ENCODE measurements at regions not wholly inside any gene's neighbourhood (a gene's known extent, or its start where the extent isn't known, plus 50 kb on each side); places are given as distances from the start of the nearest gene placed in this dataset.

- DNase-seq (ENCODE audit: low spot score): no peak
- ChIA-PET POLR2A (no interaction called here), CTCF (ENCODE audit: low intra/inter-chr PET ratio, low total read pairs) (no interaction called here)
- Histone ChIP-seq H3K27me3 (ENCODE audit: control insufficient read depth in 1 of 2, insufficient read depth in 2 of 2, low read length in 2 of 2) (no peaks in the 10 kb centered on the region), H3K4me3 (replicated peaks in 1 of 3; ENCODE audit: insufficient read depth in 1 of 3, low read depth in 2 of 3, low read length in 3 of 3) (no peak overlapping the region), H2AFZ (ENCODE audit: low read length) (no peak overlapping the region), H3K9me3 (ENCODE audit: low read length) (no peaks in the 10 kb centered on the region), H4K20me1 (ENCODE audit: insufficient read depth, low read length) (no peaks in the 10 kb centered on the region), H3K9ac (ENCODE audit: insufficient read depth, low read depth, low read length) (no peak overlapping the region), H3K27ac (ENCODE audit: extremely low read length, insufficient read depth, low read length) (no peak overlapping the region), H3K4me2 (ENCODE audit: low read depth, low read length) (no peak overlapping the region), H3K79me2 (ENCODE audit: insufficient read depth, low read length) (no peaks in the 10 kb centered on the region), H3K36me3 (replicated peaks in 1 of 2; ENCODE audit: control insufficient read depth in 1 of 2, insufficient read depth in 2 of 2, low read length in 2 of 2) (no peaks in the 10 kb centered on the region), H3K4me1 (ENCODE audit: insufficient read depth, low read length) (no peaks in the 10 kb centered on the region)
- FAIRE-seq: no peak
- intact Hi-C loops (cut with micrococcal nuclease; ENCODE audit: unreplicated experiment) (no loop called here), in situ Hi-C loops (cut with HindIII; ENCODE audit: extremely low pct_ligation_motif_present, low pct_unique_long_range_greater_than_20kb) (no loop called here)
- 2% methylated on average over 3 of the region's 3 CpGs for whole genome bisulfite sequencing (ENCODE audit: low lambda C conversion rate)
- BruUV-seq (replicated peaks): no TSS peak
- ATAC-seq: no peak
- TF ChIP-seq MBNL3 (CRISPR knock-in tag; conservative IDR thresholded peaks at IDR 0.05) (no peak), ZBTB34 (CRISPR knock-in tag; IDR thresholded peaks at IDR 0.05) (no peak), ZNF337 (CRISPR knock-in tag; IDR thresholded peaks at IDR 0.05; ENCODE audit: borderline replicate concordance, low read depth) (no peak), ONECUT2 (CRISPR knock-in tag; IDR thresholded peaks at IDR 0.05) (no peak), AGO2 (optimal IDR thresholded peaks at IDR 0.05; ENCODE audit: low read depth, low read length) (no peak), ZNF484 (CRISPR knock-in tag; IDR thresholded peaks at IDR 0.05; ENCODE audit: borderline replicate concordance, low read depth) (no peak), KLF12 (CRISPR knock-in tag; IDR thresholded peaks at IDR 0.05; ENCODE audit: borderline replicate concordance) (no peak), SOX6 (IDR thresholded peaks at IDR 0.05) (no peak), SOX6 (CRISPR knock-in tag; IDR thresholded peaks at IDR 0.05) (no peak), MLX (CRISPR knock-in tag; IDR thresholded peaks at IDR 0.05) (no peak), PHF20 (CRISPR knock-in tag; IDR thresholded peaks at IDR 0.05) (no peak), CHD2 (IDR thresholded peaks at IDR 0.05; ENCODE audit: low read depth, low read length) (no peak), TFAP4 (IDR thresholded peaks at IDR 0.05; ENCODE audit: borderline replicate concordance, low read depth) (no peak), MAFK (conservative IDR thresholded peaks at IDR 0.05 in 1 of 2, IDR thresholded peaks at IDR 0.05 in 1 of 2; ENCODE audit: low read length in 2 of 2) (no peak), MLXIP (CRISPR knock-in tag; IDR thresholded peaks at IDR 0.05; ENCODE audit: borderline replicate concordance) (no peak), SP5 (CRISPR knock-in tag; IDR thresholded peaks at IDR 0.05; ENCODE audit: borderline replicate concordance, low read depth) (no peak), ZNF234 (CRISPR knock-in tag; conservative IDR thresholded peaks at IDR 0.05) (no peak), HNF4G (IDR thresholded peaks at IDR 0.05; ENCODE audit: borderline replicate concordance, low read depth, low read length) (no peak), HNF4G (CRISPR knock-in tag; IDR thresholded peaks at IDR 0.05; ENCODE audit: borderline replicate concordance, low read depth) (no peak), MIXL1 (CRISPR knock-in tag; IDR thresholded peaks at IDR 0.05) (no peak), CSRNP2 (CRISPR knock-in tag; conservative IDR thresholded peaks at IDR 0.05; ENCODE audit: low read depth) (no peak)
These were observed 304.2 kb downstream of the INSC start for GRCh38 chr11:15418921-15419320.
